Upper lobe of left lung (tissue), 4 donors: ENCODE measurements at regions not wholly inside any gene's neighbourhood (a gene's known extent, or its start where the extent isn't known, plus 50 kb on each side); places are given as distances from the start of the nearest gene placed in this dataset.

Experiments used
- POLR2A ChIP-seq, 4 donors: fragments of 450-650 bp; IDR thresholded peaks; one replicate each; pipeline ENCODE4 v1.5.1; 2016 to 2017; ENCODE audit warnings: antibody characterized with exemption in 4 of 4, mild to moderate bottlenecking in 2 of 4
- POLR2AphosphoS5 ChIP-seq, 2 donors: sonication (generic); formaldehyde crosslinking; IDR thresholded peaks; one replicate each; pipeline ENCODE4 v1.5.1; 2017; ENCODE audit warnings: antibody characterized with exemption in 2 of 2
- TF ChIP-seq, protein P1 (sequence below), 6 experiments: fragments of 450-650 bp in 4 of 6; fragments of 200-600 bp in 2 of 6; sonication (generic) in 2 of 6; IDR thresholded peaks; one replicate each; pipeline ENCODE4 v1.5.1; 2016 to 2019; ENCODE audit warnings: antibody characterized with exemption in 6 of 6

DNA sequence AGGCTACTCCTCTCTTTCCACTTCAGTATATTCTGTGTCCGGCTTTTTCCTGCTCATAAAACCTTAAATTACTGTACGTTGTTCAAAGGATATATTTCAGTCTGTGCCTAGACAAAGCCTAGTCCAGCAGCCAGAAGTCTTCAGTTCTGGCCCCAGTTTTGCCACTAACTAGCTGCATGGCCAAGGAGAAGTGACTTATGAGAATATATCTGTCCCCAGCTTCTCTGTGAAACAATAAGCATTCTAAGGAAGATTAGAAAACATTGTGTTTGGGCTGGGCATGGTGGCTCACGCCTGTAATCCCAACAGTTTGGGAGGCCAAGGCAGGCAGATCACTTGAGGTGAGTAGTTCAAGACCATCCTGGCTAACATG is 105.0 kb upstream of the HDAC9 start:
- TF ChIP-seq, protein P1, sequence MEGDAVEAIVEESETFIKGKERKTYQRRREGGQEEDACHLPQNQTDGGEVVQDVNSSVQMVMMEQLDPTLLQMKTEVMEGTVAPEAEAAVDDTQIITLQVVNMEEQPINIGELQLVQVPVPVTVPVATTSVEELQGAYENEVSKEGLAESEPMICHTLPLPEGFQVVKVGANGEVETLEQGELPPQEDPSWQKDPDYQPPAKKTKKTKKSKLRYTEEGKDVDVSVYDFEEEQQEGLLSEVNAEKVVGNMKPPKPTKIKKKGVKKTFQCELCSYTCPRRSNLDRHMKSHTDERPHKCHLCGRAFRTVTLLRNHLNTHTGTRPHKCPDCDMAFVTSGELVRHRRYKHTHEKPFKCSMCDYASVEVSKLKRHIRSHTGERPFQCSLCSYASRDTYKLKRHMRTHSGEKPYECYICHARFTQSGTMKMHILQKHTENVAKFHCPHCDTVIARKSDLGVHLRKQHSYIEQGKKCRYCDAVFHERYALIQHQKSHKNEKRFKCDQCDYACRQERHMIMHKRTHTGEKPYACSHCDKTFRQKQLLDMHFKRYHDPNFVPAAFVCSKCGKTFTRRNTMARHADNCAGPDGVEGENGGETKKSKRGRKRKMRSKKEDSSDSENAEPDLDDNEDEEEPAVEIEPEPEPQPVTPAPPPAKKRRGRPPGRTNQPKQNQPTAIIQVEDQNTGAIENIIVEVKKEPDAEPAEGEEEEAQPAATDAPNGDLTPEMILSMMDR (IDR thresholded peaks at IDR 0.05) = no peak
- TF ChIP-seq POLR2AphosphoS5 (IDR thresholded peaks at IDR 0.05) (no peak), POLR2A (IDR thresholded peaks at IDR 0.05) (no peak)
